ENCODE measurements at regions not wholly inside any gene's neighbourhood (a gene's known extent, or its start where the extent isn't known, plus 50 kb on each side); places are given as distances from the start of the nearest gene placed in this dataset.

- DNase-seq: no peak
- Histone ChIP-seq H3K9ac (ENCODE audit: low read length) (no peak overlapping the region), H3K27me3 (replicated peaks; ENCODE audit: insufficient read depth, low read length) (no peaks in the 10 kb centered on the region), H3K4me3 (ENCODE audit: low read length) (no peak overlapping the region), H2AFZ (ENCODE audit: low read length) (no peak overlapping the region), H3K27ac (ENCODE audit: low read length) (no peak overlapping the region), H3K4me2 (ENCODE audit: low read depth, low read length) (no peak overlapping the region), H3K36me3 (replicated peaks; ENCODE audit: insufficient read depth, low read length) (no peaks in the 10 kb centered on the region), H3F3A (ENCODE audit: insufficient read depth, low read length) (no peaks in the 10 kb centered on the region), H4K20me1 (ENCODE audit: insufficient read depth, low read length) (no peaks in the 10 kb centered on the region), H3K4me1 (ENCODE audit: low read length) (no peaks in the 10 kb centered on the region), H3K9me3 (replicated peaks; ENCODE audit: insufficient read depth, low read length) (no peaks in the 10 kb centered on the region), H3K79me2 (ENCODE audit: low read length) (no peaks in the 10 kb centered on the region), H3K9me2 (replicated peaks; ENCODE audit: insufficient read depth, low read length) (no peaks in the 10 kb centered on the region)
- TF ChIP-seq EZH2phosphoT487 (IDR thresholded peaks at IDR 0.05; ENCODE audit: low read length) (no peak), EZH2 (optimal IDR thresholded peaks at IDR 0.05; ENCODE audit: low read depth, low read length) (no peak)
Measured at GRCh38 chr3:55376753-55377347, 110.3 kb downstream of the WNT5A start.

- Histone ChIP-seq H4K20me1 (ENCODE audit: insufficient read depth, low read length) (no peaks in the 10 kb centered on the region), H2AFZ (ENCODE audit: low read length) (no peak overlapping the region), H3K4me1 (ENCODE audit: low read length) (no peaks in the 10 kb centered on the region), H3K9ac (ENCODE audit: low read length) (no peak overlapping the region), H3K36me3 (replicated peaks; ENCODE audit: insufficient read depth, low read length) (no peaks in the 10 kb centered on the region), H3K4me3 (ENCODE audit: low read length) (no peak overlapping the region), H3K9me2 (replicated peaks; ENCODE audit: insufficient read depth, low read length) (no peaks in the 10 kb centered on the region), H3F3A (ENCODE audit: insufficient read depth, low read length) (no peaks in the 10 kb centered on the region), H3K27ac (ENCODE audit: low read length) (no peak overlapping the region), H3K27me3 (replicated peaks; ENCODE audit: insufficient read depth, low read length) (no peaks in the 10 kb centered on the region), H3K9me3 (replicated peaks; ENCODE audit: insufficient read depth, low read length) (no peaks in the 10 kb centered on the region), H3K4me2 (ENCODE audit: low read depth, low read length) (no peak overlapping the region), H3K79me2 (ENCODE audit: low read length) (no peaks in the 10 kb centered on the region)
- no peak for DNase-seq
- TF ChIP-seq CTCF (IDR thresholded peaks at IDR 0.05; ENCODE audit: low read length) (no peak), EZH2 (optimal IDR thresholded peaks at IDR 0.05; ENCODE audit: low read depth, low read length) (no peak), EZH2phosphoT487 (IDR thresholded peaks at IDR 0.05; ENCODE audit: low read length) (no peak)
Measured at GRCh38 chr3:55373423-55373822, 113.7 kb downstream of the WNT5A start.

GRCh38 chr3:55370272-55370671 lies 116.8 kb downstream of the WNT5A start:
- Histone ChIP-seq H3K27ac (ENCODE audit: low read length) (no peak overlapping the region), H3F3A (ENCODE audit: insufficient read depth, low read length) (no peaks in the 10 kb centered on the region), H3K9me2 (replicated peaks; ENCODE audit: insufficient read depth, low read length) (no peaks in the 10 kb centered on the region), H4K20me1 (ENCODE audit: insufficient read depth, low read length) (no peaks in the 10 kb centered on the region), H3K36me3 (replicated peaks; ENCODE audit: insufficient read depth, low read length) (no peaks in the 10 kb centered on the region), H3K9ac (ENCODE audit: low read length) (no peak overlapping the region), H3K9me3 (replicated peaks; ENCODE audit: insufficient read depth, low read length) (no peaks in the 10 kb centered on the region), H3K4me2 (ENCODE audit: low read depth, low read length) (no peak overlapping the region), H2AFZ (ENCODE audit: low read length) (no peak overlapping the region), H3K79me2 (ENCODE audit: low read length) (no peaks in the 10 kb centered on the region), H3K27me3 (replicated peaks; ENCODE audit: insufficient read depth, low read length) (no peaks in the 10 kb centered on the region), H3K4me1 (ENCODE audit: low read length) (no peaks in the 10 kb centered on the region), H3K4me3 (ENCODE audit: low read length) (no peak overlapping the region)
- no peak for DNase-seq
- TF ChIP-seq EZH2 (optimal IDR thresholded peaks at IDR 0.05; ENCODE audit: low read depth, low read length): no peak
- TF ChIP-seq EZH2phosphoT487 (IDR thresholded peaks at IDR 0.05; ENCODE audit: low read length): no peak
- no peak for TF ChIP-seq CTCF (IDR thresholded peaks at IDR 0.05; ENCODE audit: low read length)

- DNase-seq: no peak
- Histone ChIP-seq H3K27ac (ENCODE audit: low read length) (no peak overlapping the region), H3K4me3 (ENCODE audit: low read length) (no peak overlapping the region), H3K79me2 (ENCODE audit: low read length) (no peaks in the 10 kb centered on the region), H3K9ac (ENCODE audit: low read length) (no peak overlapping the region), H4K20me1 (ENCODE audit: insufficient read depth, low read length) (no peaks in the 10 kb centered on the region), H3K4me1 (ENCODE audit: low read length) (no peaks in the 10 kb centered on the region), H2AFZ (ENCODE audit: low read length) (no peak overlapping the region), H3K36me3 (replicated peaks; ENCODE audit: insufficient read depth, low read length) (no peaks in the 10 kb centered on the region), H3F3A (ENCODE audit: insufficient read depth, low read length) (no peaks in the 10 kb centered on the region), H3K9me2 (replicated peaks; ENCODE audit: insufficient read depth, low read length) (no peaks in the 10 kb centered on the region), H3K4me2 (ENCODE audit: low read depth, low read length) (no peak overlapping the region), H3K27me3 (replicated peaks; ENCODE audit: insufficient read depth, low read length) (no peaks in the 10 kb centered on the region), H3K9me3 (replicated peaks; ENCODE audit: insufficient read depth, low read length) (no peaks in the 10 kb centered on the region)
- no peak for TF ChIP-seq CTCF (IDR thresholded peaks at IDR 0.05; ENCODE audit: low read length)
- no peak for TF ChIP-seq EZH2 (optimal IDR thresholded peaks at IDR 0.05; ENCODE audit: low read depth, low read length)
- no peak for TF ChIP-seq EZH2phosphoT487 (IDR thresholded peaks at IDR 0.05; ENCODE audit: low read length)
Measured at GRCh38 chr3:55369141-55369847, 117.8 kb downstream of the WNT5A start.
